Cardiac muscle cell (in vitro differentiated cells and primary cell): ENCODE measurements at regions not wholly inside any gene's neighbourhood (a gene's known extent, or its start where the extent isn't known, plus 50 kb on each side); places are given as distances from the start of the nearest gene placed in this dataset.

Experiments
- DNase-seq, 2 donors: peaks; one replicate each; pipeline versions ENCODE4 v3.0.0 to v3.0.0-alpha.2; 2010 to 2017; ENCODE audit warnings: low read depth in 1 of 2, low spot score in 1 of 2
- H3K27ac ChIP-seq: fragments of 200-600 bp; sonication (generic); 2 replicates; pipeline ENCODE4 v1.5.1; 2016
- H3K27me3 ChIP-seq: fragments of 200-600 bp; sonication (generic); 2 replicates; pipeline ENCODE4 v1.6.0; 2016; ENCODE audit warnings: control low read depth
- H3K36me3 ChIP-seq: fragments of 200-600 bp; sonication (generic); 2 replicates; pipeline ENCODE4 v1.5.1; 2016; ENCODE audit warnings: control low read depth
- H3K4me1 ChIP-seq: fragments of 200-600 bp; sonication (generic); 2 replicates; pipeline ENCODE4 v1.8.1; 2017; ENCODE audit warnings: low read depth, mild to moderate bottlenecking, mixed run types
- H3K4me3 ChIP-seq: fragments of 200-600 bp; sonication (generic); 2 replicates; pipeline ENCODE4 v1.5.1; 2016; ENCODE audit warnings: mild to moderate bottlenecking
- H3K9me3 ChIP-seq: fragments of 200-600 bp; sonication (generic); 2 replicates; pipeline ENCODE4 v1.5.1; 2017; ENCODE audit warnings: low read depth, mild to moderate bottlenecking, control low read depth
- TF ChIP-seq, protein P1 (sequence below): IDR thresholded peaks from 2 replicates; pipeline ENCODE4 v1.5.1; 2012; ENCODE audit warnings: low read depth, mild to moderate bottlenecking, low read length

DNA sequence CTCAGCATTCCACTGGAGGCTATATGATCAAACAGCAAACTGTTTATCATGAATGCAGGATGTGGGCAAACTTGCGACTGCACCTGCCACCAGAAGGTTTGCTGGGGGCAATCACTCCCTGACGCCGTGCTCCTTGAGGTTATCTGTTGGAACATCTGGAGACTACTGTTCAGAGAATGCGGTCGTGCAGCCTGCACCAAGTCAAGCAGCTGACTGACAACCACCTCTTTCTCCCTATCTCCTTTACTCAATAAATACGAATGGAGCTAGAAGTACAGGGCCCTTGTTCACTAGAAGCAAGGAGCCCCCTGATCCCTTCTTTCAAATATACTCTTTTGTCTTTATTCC, 2101.2 kb downstream of the TP53TG3F start:
- Histone ChIP-seq H3K27me3 (no peaks in the 10 kb centered on the region), H3K36me3 (no peaks in the 10 kb centered on the region), H3K4me3 (no peak overlapping the region), H3K4me1 (no peaks in the 10 kb centered on the region), H3K9me3 (no peaks in the 10 kb centered on the region), H3K27ac (no peak overlapping the region)
- TF ChIP-seq, protein P1, sequence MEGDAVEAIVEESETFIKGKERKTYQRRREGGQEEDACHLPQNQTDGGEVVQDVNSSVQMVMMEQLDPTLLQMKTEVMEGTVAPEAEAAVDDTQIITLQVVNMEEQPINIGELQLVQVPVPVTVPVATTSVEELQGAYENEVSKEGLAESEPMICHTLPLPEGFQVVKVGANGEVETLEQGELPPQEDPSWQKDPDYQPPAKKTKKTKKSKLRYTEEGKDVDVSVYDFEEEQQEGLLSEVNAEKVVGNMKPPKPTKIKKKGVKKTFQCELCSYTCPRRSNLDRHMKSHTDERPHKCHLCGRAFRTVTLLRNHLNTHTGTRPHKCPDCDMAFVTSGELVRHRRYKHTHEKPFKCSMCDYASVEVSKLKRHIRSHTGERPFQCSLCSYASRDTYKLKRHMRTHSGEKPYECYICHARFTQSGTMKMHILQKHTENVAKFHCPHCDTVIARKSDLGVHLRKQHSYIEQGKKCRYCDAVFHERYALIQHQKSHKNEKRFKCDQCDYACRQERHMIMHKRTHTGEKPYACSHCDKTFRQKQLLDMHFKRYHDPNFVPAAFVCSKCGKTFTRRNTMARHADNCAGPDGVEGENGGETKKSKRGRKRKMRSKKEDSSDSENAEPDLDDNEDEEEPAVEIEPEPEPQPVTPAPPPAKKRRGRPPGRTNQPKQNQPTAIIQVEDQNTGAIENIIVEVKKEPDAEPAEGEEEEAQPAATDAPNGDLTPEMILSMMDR: no peak
- no peak for DNase-seq

DNA sequence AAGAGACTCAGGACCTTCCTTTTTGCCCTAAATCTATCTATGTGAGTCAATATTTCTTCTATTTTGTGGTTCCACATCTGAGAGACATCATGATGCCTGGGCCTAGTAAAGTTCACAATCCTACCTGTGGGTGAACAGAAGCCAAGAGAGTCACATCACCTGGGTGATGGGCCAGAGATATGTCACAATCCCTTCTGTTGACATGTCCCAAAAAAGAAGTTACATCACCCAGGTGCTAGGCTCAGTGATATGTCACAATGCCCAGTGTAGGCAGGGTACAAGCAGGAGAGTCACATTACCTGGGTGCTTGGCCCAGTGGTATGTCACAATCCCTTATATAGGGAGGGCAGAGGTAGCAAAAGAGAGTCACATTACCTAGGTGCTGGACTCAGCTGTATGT, 2101.9 kb downstream of the TP53TG3F start:
- Histone ChIP-seq H3K27ac (no peak overlapping the region), H3K4me3 (no peak overlapping the region), H3K36me3 (no peaks in the 10 kb centered on the region), H3K4me1 (no peaks in the 10 kb centered on the region), H3K27me3 (no peaks in the 10 kb centered on the region), H3K9me3 (no peaks in the 10 kb centered on the region)
- TF ChIP-seq, protein P1: no peak
- DNase-seq: no peak

DNA sequence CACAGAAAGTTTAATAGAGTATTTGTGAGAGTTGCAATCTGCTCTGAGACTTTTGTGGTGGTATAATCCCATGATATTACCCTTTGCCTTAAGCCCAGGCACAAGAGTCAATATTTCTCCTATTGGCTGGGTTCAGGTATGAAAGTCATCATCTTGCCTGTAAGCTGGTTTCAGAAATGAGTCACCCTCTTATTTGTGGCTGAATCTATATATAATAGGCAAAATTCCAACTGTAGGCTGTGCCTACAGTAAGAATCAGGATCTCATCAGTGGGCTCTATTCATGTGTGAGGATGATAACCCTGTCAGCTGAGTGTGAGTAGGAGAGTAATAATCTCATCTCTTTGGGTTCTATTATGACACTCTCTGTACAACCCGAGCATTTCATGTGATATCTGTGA, 2103.1 kb downstream of the TP53TG3F start:
- no peaks in the 10 kb centered on the region for H3K4me1 ChIP-seq
- H3K4me3 ChIP-seq: no peak overlapping the region
- H3K9me3 ChIP-seq: no peaks in the 10 kb centered on the region
- H3K27ac ChIP-seq: no peak overlapping the region
- H3K36me3 ChIP-seq: no peaks in the 10 kb centered on the region
- DNase-seq: no peak
- H3K27me3 ChIP-seq: no peaks in the 10 kb centered on the region
- TF ChIP-seq, protein P1: no peak

DNA sequence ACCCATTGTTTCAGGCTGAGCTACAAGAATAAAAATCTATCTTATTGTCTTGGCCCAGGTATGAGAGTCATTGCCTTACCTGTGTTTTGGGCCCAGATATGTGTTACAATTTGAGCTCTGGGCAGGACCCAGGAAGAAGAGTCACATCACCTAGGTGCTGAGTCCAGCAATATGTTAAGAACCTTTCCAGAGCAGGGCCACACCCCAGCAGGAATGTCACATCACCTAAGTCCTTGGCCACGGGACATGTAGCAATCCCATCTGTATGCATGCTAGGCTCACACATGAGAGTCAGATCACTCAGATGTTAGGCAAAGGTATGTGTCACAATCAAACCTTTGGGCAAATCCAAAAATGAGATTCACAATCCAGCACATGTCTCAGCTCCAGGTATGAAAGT, 2103.5 kb downstream of the TP53TG3F start:
- Histone ChIP-seq H3K36me3 (no peaks in the 10 kb centered on the region), H3K4me3 (no peak overlapping the region), H3K4me1 (no peaks in the 10 kb centered on the region), H3K27ac (no peak overlapping the region), H3K9me3 (no peaks in the 10 kb centered on the region), H3K27me3 (no peaks in the 10 kb centered on the region)
- TF ChIP-seq, protein P1: no peak
- DNase-seq: no peak

DNA sequence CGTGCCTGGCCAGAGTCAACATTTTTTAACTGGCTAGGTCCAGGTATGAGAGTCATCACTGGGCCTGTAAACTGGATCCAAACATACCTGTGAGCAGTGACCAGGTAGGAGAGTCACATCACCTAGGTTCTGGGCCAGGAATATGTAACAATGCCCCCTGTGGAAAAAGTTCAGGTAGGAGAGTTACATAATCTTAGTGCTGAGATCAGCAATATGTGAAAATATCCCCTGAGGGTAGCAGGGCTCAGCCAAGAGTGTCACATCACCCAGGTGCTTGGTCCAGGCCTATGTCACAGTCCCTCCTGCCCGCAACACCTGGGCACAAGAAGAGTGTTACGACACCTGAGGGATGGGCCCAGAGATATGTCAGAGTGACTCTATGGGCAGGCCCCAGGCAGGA, 2104.7 kb downstream of the TP53TG3F start:
- Histone ChIP-seq H3K4me3 (no peak overlapping the region), H3K4me1 (no peaks in the 10 kb centered on the region), H3K36me3 (no peaks in the 10 kb centered on the region), H3K27ac (no peak overlapping the region), H3K27me3 (no peaks in the 10 kb centered on the region), H3K9me3 (no peaks in the 10 kb centered on the region)
- TF ChIP-seq, protein P1: no peak
- DNase-seq: no peak

DNA sequence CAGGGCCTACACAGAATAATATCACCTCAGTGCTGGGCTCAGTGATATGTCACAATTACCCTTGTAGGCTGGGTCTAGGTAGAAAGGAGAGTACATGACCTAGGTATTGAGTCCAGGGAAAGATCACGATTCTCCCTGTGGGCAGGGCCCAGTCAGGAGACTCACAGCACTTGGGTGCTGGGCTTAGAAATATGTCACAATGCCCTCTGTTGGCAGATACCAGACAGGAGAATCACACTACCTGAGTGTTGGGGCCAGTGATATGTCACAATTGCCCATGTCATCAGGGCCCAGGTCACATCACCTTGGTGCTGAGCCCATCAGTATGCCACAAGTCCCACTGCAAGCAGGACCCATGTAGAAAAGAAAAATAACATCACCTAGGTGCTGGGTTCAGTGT, 2105.5 kb downstream of the TP53TG3F start:
- TF ChIP-seq, protein P1: no peak
- DNase-seq: no peak
- Histone ChIP-seq H3K4me3 (no peak overlapping the region), H3K27ac (no peak overlapping the region), H3K36me3 (no peaks in the 10 kb centered on the region), H3K27me3 (no peaks in the 10 kb centered on the region), H3K4me1 (no peaks in the 10 kb centered on the region), H3K9me3 (no peaks in the 10 kb centered on the region)
